Lower leg skin (tissue), 3 donors: ENCODE measurements at regions not wholly inside any gene's neighbourhood (a gene's known extent, or its start where the extent isn't known, plus 50 kb on each side); places are given as distances from the start of the nearest gene placed in this dataset.

Source experiments
- CTCF ChIP-seq, 3 donors: fragments of 450-650 bp; IDR thresholded peaks; one replicate each; pipeline ENCODE4 v1.5.1; 2016; ENCODE audit warnings: antibody characterized with exemption in 3 of 3, mild to moderate bottlenecking in 3 of 3, moderate library complexity in 2 of 3
- POLR2A ChIP-seq, 2 donors: fragments of 450-650 bp; IDR thresholded peaks; one replicate each; pipeline ENCODE4 v1.6.1; 2016 to 2017; ENCODE audit warnings: antibody characterized with exemption in 2 of 2, mild to moderate bottlenecking in 1 of 2, moderate library complexity in 1 of 2

DNA sequence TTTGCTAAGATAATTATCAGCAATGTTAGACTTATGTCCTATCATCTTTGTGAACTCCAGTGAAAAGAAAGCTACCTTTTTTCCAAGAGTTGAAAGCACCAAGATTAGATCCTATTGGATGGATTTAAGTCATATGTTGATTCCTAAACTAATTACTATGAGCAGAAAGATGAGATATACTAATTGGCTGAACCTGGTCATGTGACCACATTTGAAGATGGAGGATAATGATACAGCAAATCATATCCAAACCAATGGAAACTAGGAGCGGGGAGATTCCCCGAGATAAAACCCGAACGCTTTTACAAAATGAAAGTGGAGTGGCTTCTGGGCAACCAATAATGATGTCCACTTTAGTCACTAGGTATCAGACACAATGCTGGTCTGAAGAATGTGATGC lies 1060.2 kb upstream of the EEF2KMT start:
- TF ChIP-seq POLR2A (IDR thresholded peaks at IDR 0.05) (no peak), CTCF (IDR thresholded peaks at IDR 0.05) (no peak)
